Glutamatergic neuron (in vitro differentiated cells): ENCODE measurements at regions not wholly inside any gene's neighbourhood (a gene's known extent, or its start where the extent isn't known, plus 50 kb on each side); places are given as distances from the start of the nearest gene placed in this dataset.

Experiments used
- DNase-seq: peaks from one replicate; pipeline ENCODE4 v3.0.0; 2022
- H3K27ac Mint-ChIP-seq: one replicate; pipeline ENCODE4 v1.8.0; 2020; ENCODE audit warnings: mild to moderate bottlenecking, mixed read lengths, inconsistent platforms; ENCODE audit not compliant: unreplicated experiment
- H3K27me3 Mint-ChIP-seq: one replicate; pipeline ENCODE4 v1.8.0; 2020; ENCODE audit warnings: mild to moderate bottlenecking, moderate library complexity, mixed read lengths, inconsistent platforms; ENCODE audit not compliant: unreplicated experiment
- H3K36me3 Mint-ChIP-seq: one replicate; pipeline ENCODE4 v1.8.0; 2020; ENCODE audit warnings: mild to moderate bottlenecking, mixed read lengths, inconsistent platforms; ENCODE audit not compliant: unreplicated experiment
- H3K4me1 Mint-ChIP-seq: one replicate; pipeline ENCODE4 v1.8.0; 2020; ENCODE audit warnings: mild to moderate bottlenecking, low read depth, mixed read lengths, inconsistent platforms; ENCODE audit not compliant: unreplicated experiment
- H3K4me3 Mint-ChIP-seq: one replicate; pipeline ENCODE4 v1.8.0; 2020; ENCODE audit warnings: mild to moderate bottlenecking, mixed read lengths, inconsistent platforms; ENCODE audit not compliant: unreplicated experiment
- H3K9me3 Mint-ChIP-seq: one replicate; pipeline ENCODE4 v1.8.0; 2020; ENCODE audit warnings: mild to moderate bottlenecking, moderate library complexity, mixed read lengths, inconsistent platforms; ENCODE audit not compliant: unreplicated experiment
- CTCF ChIP-seq: fragments of 200-600 bp; sonication (generic); IDR thresholded peaks from one replicate; pipeline ENCODE4 v1.5.0; 2021; ENCODE audit not compliant: partially characterized antibody, unreplicated experiment

- Mint-ChIP-seq H3K9me3 (peaks cover 4% of the 10 kb centered on the region), H3K4me3 (no peak overlapping the region), H3K27me3 (peaks cover 3% of the 10 kb centered on the region), H3K27ac (no peak overlapping the region), H3K36me3 (no peaks in the 10 kb centered on the region), H3K4me1 (no peaks in the 10 kb centered on the region)
- no peak for DNase-seq
- TF ChIP-seq CTCF, result no peak
These were observed 102.6 kb upstream of the PPP2R5A start for GRCh38 chr1:212182579-212182978.

- H3K4me1 Mint-ChIP-seq, result no peaks in the 10 kb centered on the region
- H3K4me3 Mint-ChIP-seq, result no peak overlapping the region
- H3K9me3 Mint-ChIP-seq, result peaks cover 4% of the 10 kb centered on the region
- peaks cover 6% of the 10 kb centered on the region for H3K27me3 Mint-ChIP-seq
- no peak overlapping the region for H3K27ac Mint-ChIP-seq
- H3K36me3 Mint-ChIP-seq, result no peaks in the 10 kb centered on the region
- TF ChIP-seq CTCF, result no peak
- DNase-seq, result no peak
These were observed 98.6 kb upstream of the PPP2R5A start for GRCh38 chr1:212186427-212187207.

- peaks cover 6% of the 10 kb centered on the region for H3K27me3 Mint-ChIP-seq
- peaks cover 4% of the 10 kb centered on the region for H3K9me3 Mint-ChIP-seq
- DNase-seq, result no peak
- TF ChIP-seq CTCF, result no peak
- H3K36me3 Mint-ChIP-seq, result no peaks in the 10 kb centered on the region
- H3K4me3 Mint-ChIP-seq, result no peak overlapping the region
- no peak overlapping the region for H3K27ac Mint-ChIP-seq
- no peaks in the 10 kb centered on the region for H3K4me1 Mint-ChIP-seq
These were observed 96.4 kb upstream of the PPP2R5A start for GRCh38 chr1:212188599-212189351.

GRCh38 chr1:212189352-212189738 lies 95.9 kb upstream of the PPP2R5A start:
- Mint-ChIP-seq H3K9me3 (peaks cover 4% of the 10 kb centered on the region), H3K27me3 (peaks cover 6% of the 10 kb centered on the region), H3K4me1 (no peaks in the 10 kb centered on the region), H3K36me3 (no peaks in the 10 kb centered on the region), H3K4me3 (no peak overlapping the region), H3K27ac (no peak overlapping the region)
- DNase-seq, result no peak
- no peak for TF ChIP-seq CTCF

GRCh38 chr1:212190169-212190568 lies 95.0 kb upstream of the PPP2R5A start:
- no peak overlapping the region for H3K27ac Mint-ChIP-seq

More at GRCh38 chr1:212190169-212190568, 95.0 kb upstream of the PPP2R5A start:
- H3K4me3 Mint-ChIP-seq, result no peak overlapping the region
- no peak for DNase-seq
- no peak for TF ChIP-seq CTCF
- H3K4me1 Mint-ChIP-seq, result no peaks in the 10 kb centered on the region
- H3K27me3 Mint-ChIP-seq, result peaks cover 3% of the 10 kb centered on the region
- no peaks in the 10 kb centered on the region for H3K9me3 Mint-ChIP-seq
- H3K36me3 Mint-ChIP-seq, result no peaks in the 10 kb centered on the region
